Activated CD4-positive, CD25-positive, alpha-beta regulatory T cell treated with anti-CD3 and anti-CD28 coated beads, Interleukin-2, amount 50 U/mL, for 72 hours (primary cell): ENCODE measurements at regions not wholly inside any gene's neighbourhood (a gene's known extent, or its start where the extent isn't known, plus 50 kb on each side); places are given as distances from the start of the nearest gene placed in this dataset.
"Not testable (repeated sequence)": the region's sequence is repeated elsewhere in the genome, so short reads cannot be mapped to it uniquely, and the experiment has no call there.

Experiments used
- DNase-seq: peaks from one replicate; pipeline ENCODE4 v3.0.0; 2021

- DNase-seq: no peak
Observed at GRCh38 chr12:92987362-92987761, 58.3 kb upstream of the EEA1 start.

- peak; percentile 34 for DNase-seq
Observed at GRCh38 chr12:92987846-92988621, 58.9 kb upstream of the EEA1 start.

- no peak for DNase-seq
Observed at GRCh38 chr12:92988622-92989130, 59.6 kb upstream of the EEA1 start.

DNA sequence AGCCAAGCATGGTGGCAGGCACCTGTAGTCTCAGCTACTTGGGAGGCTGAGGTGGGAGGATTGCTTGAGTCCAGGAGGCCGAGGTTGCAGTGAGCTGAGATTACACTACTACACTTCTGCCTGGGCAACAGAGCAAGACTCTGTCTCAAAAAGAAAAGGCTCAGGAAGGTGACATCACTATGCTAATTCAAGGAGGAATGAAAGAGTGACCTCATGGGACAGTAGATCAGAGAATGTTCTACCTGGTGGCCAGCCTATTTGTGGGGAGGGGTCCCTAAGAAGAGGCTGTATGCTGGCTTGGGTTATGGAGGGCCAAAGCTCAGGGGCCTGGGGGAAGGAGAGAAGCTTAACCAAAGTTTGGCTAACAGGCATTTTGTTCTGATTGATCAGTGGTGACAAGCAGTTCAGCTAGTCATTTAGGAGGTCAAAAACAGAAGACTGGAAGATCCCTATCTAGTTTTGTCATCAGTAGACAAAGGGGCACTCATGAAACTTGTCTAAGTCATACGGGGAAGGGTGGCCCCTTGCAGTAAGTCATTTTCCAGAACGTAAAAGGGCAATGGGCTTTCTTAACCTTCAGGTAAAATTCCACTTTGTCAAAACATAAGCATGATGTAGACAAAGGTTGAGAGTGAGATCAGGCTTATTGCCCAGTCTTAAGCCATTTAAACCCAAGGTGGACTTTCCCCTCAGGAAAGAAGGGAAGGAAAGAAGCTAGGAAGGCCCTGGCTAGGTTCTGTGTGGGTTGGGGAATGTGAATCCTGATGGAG lies 60.8 kb upstream of the EEA1 start:
- DNase-seq: no peak

GRCh38 chr12:92991134-92991533 lies 62.0 kb upstream of the EEA1 start:
- no peak for DNase-seq

DNA sequence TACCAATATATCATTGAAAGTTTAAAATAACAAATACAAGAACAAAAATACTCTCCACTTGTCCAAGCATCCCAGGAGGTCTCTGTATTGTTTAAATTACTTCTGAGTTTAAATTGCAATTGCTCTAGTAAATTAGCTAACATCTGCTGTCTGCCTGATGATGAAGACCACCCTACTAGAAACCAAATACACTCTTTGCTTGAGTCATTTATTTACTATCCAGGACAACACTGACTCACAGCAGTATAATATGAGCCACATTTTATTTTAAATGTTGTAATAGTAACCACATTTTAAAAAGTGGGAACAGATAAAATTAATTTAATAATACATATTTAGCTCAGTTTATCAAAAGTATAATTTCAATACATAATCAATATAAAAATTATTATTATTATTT lies 62.9 kb upstream of the EEA1 start:
- DNase-seq: no peak

DNA sequence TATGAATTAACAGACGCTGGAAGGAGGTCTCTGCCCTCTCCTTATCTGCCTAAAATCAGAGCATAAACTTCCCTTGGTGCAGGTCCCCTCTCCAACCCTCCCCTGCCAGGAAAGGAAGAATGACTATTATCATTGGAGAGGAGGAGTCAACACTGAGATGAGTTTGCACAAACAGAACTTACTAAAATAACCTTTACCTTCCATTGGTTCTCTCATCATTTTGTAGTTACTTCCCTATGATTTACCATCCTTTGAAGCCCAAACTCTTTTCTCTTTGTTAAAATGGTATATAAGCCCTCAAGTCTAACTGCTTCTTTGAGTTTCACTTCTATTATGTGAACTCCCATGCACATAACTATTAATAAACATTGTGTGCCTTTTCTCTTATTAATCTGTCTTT lies 64.2 kb upstream of the EEA1 start:
- DNase-seq: no peak

DNA sequence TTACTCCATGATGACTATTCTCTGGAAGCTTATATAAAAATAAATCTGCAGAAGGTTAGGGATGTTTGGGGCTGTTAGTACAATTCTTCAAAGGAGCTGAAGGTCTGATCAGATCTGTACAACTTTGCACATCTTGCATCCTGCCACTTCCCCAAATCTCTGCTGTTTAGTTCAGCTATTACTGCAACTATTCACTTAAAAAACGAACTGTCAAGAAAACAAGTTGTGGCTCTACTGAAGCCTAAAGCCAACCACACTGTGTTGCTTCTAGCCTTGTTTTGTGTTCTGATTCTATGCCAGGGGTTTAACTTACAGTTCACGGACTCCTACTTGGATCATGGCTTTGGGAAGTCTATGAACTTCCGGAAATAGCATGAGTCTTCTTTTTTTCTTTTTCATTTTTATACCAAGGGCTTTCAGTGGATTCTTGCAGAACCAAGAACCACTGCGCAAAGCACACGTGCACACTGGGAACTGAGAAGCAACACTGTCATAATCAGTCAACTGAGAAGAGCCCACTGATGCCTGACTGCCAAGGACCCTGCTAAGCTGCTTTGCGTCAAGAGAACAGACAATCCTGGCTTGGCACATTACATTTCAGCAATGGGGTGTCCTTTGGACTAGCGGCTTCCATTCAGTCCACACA lies 66.3 kb upstream of the EEA1 start:
- no peak for DNase-seq

- DNase-seq: no peak
Observed at GRCh38 chr12:93000026-93000425, 70.9 kb upstream of the EEA1 start.

GRCh38 chr12:93001407-93001806 lies 72.3 kb upstream of the EEA1 start:
- no peak for DNase-seq

GRCh38 chr12:93002293-93003054 lies 73.4 kb upstream of the EEA1 start:
- no peak for DNase-seq

DNA sequence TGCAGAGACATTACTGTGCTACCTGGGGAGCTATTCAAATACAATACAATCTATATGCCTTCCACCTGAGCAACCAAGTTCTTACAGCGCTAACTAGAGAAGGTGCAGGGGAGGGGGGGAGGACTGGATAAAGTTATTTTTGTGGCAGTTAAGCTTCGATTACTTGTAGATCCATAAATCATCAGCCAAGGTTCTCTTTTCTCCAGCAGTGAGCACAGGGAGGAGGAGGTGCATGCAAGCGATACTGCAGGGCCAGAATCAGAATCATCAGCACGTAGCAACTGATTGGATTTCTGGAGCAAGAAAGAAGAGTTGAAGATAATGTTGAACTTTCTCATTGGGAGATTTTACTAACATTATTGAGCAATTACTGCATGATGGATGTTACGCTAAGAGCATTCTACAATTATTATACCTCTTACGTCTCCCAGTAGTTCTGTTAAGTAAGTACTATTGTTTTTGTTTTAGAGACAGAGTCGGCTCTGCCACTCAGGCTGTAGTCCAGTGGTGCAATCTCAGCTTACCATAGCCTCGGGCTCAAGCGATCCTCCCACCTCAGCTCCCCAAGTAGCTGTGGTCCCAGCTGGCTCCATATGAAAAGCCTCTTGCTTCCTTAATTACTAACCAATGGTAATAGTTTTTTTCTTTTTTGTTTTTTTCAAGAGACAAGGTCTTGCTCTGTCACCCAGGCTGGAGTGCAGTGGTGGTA lies 74.6 kb upstream of the EEA1 start:
- no peak for DNase-seq

GRCh38 chr12:93005928-93006392 lies 76.9 kb upstream of the EEA1 start:
- DNase-seq: no peak

DNA sequence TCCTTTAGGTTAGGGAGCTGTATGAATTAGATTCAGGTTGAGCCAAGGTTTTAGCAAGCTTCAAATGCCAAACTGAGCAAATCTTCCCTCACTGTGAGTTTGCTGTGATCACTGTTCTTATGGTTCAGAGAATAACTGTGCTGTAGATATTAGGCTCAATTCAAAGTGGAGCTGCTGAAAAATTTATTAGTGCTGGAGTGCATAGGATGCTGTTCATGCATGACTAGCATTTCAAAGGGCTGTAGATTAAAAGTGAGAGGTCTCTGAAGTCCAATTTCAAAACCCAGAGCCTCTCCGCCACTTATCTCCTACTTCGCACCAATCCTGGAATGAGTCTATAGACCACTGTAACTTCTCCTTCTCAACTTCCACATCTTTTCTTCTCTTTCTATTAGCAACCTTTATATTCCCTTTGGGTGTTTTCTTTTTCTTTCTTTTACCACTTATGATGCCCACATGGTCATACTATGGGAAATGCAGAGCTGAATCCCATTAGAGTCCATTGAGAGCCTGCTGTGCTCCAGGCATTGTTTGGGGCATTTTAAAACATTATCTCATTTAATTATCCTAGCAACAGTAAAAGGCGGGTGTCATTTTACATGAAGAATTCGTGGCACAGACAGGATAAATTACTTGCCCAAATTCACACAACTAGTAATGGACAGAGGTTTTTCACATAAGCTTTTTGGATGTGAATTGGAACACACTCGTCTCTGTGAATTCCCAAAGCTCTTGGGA lies 77.5 kb upstream of the EEA1 start:
- DNase-seq: no peak

DNA sequence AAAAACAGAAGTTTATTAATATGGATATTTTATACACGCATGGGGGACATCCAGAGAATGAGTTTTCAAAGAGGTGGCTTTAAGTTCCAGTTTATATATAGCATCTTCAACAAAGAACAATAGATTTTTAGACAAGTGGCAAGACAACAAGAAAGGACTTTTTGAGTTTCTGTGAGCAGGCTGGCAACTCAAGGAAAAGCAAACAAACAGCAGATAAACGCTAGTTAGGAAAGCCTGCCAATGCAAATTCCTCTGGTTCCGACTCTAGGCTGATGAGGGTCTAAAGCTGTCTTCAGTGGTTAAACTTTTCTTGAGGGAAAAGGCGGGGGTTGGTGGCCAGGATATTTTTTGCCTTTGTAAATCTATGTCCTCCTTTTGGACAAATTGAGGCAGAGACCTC lies 78.4 kb upstream of the EEA1 start:
- DNase-seq: no peak

GRCh38 chr12:93008044-93008778 lies 79.1 kb upstream of the EEA1 start:
- DNase-seq: no peak

DNA sequence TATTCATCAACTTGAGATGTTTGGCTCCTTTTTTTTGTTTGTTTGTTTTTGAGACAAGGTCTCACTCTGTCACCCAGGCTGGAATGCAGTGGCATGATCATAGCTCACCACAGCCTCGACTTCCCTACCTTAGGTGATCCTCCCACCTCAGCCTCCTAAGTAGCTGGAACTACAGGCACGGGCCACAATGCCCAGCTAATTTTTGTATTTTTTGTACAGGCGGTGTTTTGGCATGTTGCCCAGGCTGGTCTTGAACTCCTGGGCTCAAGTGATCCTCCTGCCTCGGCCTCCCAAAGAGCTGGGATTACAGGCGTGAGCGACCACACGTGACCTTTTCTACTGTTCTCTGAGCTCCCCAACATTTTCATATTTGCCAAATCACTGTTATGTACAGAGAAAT lies 79.8 kb upstream of the EEA1 start:
- not testable (repeated sequence) for DNase-seq

DNA sequence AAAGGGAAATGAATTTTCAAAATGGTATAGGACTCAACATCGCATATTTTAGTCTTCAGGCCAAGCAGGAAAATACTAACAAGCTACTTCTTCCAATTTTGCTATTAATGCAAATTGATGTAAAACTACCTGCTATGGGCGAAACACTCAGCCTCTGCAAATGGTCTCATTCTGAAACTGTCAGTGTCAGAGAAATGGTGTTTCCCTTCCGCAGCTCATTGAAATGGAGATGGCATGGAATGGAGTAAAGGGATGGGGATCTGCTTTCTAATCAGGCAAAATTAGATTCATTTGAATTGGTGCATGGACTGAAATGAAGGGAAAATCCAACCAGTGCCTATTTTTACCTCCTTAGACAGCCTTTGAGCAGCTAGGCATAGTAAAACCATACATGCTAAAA lies 80.4 kb upstream of the EEA1 start:
- DNase-seq: no peak

GRCh38 chr12:93010461-93010860 lies 81.4 kb upstream of the EEA1 start:
- no peak for DNase-seq

- DNase-seq: no peak
Observed at GRCh38 chr12:93011100-93011499, 82.0 kb upstream of the EEA1 start.
